ENCODE measurements at regions not wholly inside any gene's neighbourhood (a gene's known extent, or its start where the extent isn't known, plus 50 kb on each side); places are given as distances from the start of the nearest gene placed in this dataset.

DNA sequence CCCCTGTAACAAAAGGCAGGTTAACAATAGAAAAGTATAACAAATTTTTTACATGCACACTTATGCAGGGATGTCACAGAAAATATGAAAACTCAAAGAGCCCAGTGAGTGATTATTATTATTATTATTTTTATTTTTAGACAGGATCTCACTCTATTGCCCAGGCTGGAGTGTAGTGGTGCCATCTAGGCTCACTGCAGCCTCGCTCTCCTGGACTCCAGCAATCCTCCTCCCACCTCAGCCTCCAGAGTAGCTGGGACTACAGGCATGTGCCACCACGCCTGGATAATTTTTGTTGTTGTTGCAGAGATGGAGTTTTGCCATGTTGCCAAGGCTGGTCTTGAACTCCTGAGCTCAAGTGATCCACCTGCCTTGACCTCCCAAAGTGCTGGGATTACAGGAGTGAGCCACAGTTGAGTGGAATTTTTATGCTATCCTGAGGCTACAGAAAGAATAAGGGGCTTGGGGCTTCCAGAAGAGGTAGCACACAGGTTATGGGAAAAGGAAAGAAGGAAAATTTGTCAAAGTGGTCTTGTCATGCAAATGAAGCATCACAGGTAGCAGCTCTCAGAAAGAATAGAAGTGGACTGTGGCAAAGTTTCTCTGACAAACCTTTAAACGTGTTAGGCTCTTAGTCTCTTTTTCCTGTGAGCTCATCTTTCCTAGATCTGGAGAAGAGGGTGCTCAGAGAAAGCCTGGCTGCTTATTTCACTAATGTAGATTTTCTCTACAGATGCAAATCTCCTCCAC, 87.7 kb upstream of the LSM14A start:
- H3K4me2 ChIP-seq, result peak overlapping the region; percentile 36; the same call in 1 of the 2 replicates
- peak; percentile 51 for ATAC-seq

More for the DNA sequence above, 87.7 kb upstream of the LSM14A start:
- Mint-ChIP-seq H3K27me3 (ENCODE audit: insufficient read depth, low read depth, poor library complexity) (peaks cover 9% of the 10 kb centered on the region), H3K27ac (peak overlapping the region; percentile 57), H3K9me3 (peaks cover 12% of the 10 kb centered on the region; the same call in 2 of the 3 replicates), H3K4me3 (0 out of 3 replicates have a peak overlapping the region, but pooled peaks have one; percentile 6), H3K36me3 (ENCODE audit: low read depth) (peaks cover 6% of the 10 kb centered on the region), H3K4me1 (peaks cover 30% of the 10 kb centered on the region)
- Histone ChIP-seq H3F3A (replicated peaks; ENCODE audit: low read depth) (peaks cover 9% of the 10 kb centered on the region; the same call in 1 of the 2 replicates), H3K27me3 (ENCODE audit: insufficient read depth) (no peaks in the 10 kb centered on the region), H3K36me3 (ENCODE audit: insufficient read depth) (no peaks in the 10 kb centered on the region), H3K4me1 (ENCODE audit: insufficient read depth) (peaks cover 33% of the 10 kb centered on the region), H3K27ac (ENCODE audit: low read depth) (peak overlapping the region; percentile 53), H4K20me1 (replicated peaks; ENCODE audit: insufficient read depth) (no peaks in the 10 kb centered on the region), H3K79me2 (replicated peaks; ENCODE audit: insufficient read depth) (no peaks in the 10 kb centered on the region), H3K9me2 (ENCODE audit: insufficient read depth) (peaks cover 3% of the 10 kb centered on the region; the same call in 1 of the 2 replicates), H2AFZ (no peak overlapping the region), H3K4me3 (no peak overlapping the region)
- TF ChIP-seq POLR2AphosphoS5 (IDR thresholded peaks at IDR 0.05; ENCODE audit: low read depth) (no peak), STAT1 (IDR thresholded peaks at IDR 0.05; ENCODE audit: unreplicated experiment) (no peak), ZNF114 (CRISPR knock-in tag; IDR thresholded peaks at IDR 0.05) (no peak), NANOG (IDR thresholded peaks at IDR 0.05; ENCODE audit: borderline replicate concordance) (no peak), ZNF331 (CRISPR knock-in tag; IDR thresholded peaks at IDR 0.05; ENCODE audit: low read depth) (no peak), EZH2phosphoT487 (IDR thresholded peaks at IDR 0.05; ENCODE audit: unreplicated experiment) (no peak), JUNB (IDR thresholded peaks at IDR 0.05; ENCODE audit: unreplicated experiment) (no peak), EZH2 (IDR thresholded peaks at IDR 0.05; ENCODE audit: low read depth, unreplicated experiment) (no peak), CREB1 (CRISPR knock-in tag; IDR thresholded peaks at IDR 0.05; ENCODE audit: low read depth) (no peak)
- TF ChIP-seq, protein P1, sequence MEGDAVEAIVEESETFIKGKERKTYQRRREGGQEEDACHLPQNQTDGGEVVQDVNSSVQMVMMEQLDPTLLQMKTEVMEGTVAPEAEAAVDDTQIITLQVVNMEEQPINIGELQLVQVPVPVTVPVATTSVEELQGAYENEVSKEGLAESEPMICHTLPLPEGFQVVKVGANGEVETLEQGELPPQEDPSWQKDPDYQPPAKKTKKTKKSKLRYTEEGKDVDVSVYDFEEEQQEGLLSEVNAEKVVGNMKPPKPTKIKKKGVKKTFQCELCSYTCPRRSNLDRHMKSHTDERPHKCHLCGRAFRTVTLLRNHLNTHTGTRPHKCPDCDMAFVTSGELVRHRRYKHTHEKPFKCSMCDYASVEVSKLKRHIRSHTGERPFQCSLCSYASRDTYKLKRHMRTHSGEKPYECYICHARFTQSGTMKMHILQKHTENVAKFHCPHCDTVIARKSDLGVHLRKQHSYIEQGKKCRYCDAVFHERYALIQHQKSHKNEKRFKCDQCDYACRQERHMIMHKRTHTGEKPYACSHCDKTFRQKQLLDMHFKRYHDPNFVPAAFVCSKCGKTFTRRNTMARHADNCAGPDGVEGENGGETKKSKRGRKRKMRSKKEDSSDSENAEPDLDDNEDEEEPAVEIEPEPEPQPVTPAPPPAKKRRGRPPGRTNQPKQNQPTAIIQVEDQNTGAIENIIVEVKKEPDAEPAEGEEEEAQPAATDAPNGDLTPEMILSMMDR (conservative IDR thresholded peaks at IDR 0.05; ENCODE audit: low read depth in 2 of 2), result no peak
- TF ChIP-seq, protein P2, sequence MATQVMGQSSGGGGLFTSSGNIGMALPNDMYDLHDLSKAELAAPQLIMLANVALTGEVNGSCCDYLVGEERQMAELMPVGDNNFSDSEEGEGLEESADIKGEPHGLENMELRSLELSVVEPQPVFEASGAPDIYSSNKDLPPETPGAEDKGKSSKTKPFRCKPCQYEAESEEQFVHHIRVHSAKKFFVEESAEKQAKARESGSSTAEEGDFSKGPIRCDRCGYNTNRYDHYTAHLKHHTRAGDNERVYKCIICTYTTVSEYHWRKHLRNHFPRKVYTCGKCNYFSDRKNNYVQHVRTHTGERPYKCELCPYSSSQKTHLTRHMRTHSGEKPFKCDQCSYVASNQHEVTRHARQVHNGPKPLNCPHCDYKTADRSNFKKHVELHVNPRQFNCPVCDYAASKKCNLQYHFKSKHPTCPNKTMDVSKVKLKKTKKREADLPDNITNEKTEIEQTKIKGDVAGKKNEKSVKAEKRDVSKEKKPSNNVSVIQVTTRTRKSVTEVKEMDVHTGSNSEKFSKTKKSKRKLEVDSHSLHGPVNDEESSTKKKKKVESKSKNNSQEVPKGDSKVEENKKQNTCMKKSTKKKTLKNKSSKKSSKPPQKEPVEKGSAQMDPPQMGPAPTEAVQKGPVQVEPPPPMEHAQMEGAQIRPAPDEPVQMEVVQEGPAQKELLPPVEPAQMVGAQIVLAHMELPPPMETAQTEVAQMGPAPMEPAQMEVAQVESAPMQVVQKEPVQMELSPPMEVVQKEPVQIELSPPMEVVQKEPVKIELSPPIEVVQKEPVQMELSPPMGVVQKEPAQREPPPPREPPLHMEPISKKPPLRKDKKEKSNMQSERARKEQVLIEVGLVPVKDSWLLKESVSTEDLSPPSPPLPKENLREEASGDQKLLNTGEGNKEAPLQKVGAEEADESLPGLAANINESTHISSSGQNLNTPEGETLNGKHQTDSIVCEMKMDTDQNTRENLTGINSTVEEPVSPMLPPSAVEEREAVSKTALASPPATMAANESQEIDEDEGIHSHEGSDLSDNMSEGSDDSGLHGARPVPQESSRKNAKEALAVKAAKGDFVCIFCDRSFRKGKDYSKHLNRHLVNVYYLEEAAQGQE (IDR thresholded peaks at IDR 0.05; ENCODE audit: unreplicated experiment), result no peak
- TF ChIP-seq, protein P3, sequence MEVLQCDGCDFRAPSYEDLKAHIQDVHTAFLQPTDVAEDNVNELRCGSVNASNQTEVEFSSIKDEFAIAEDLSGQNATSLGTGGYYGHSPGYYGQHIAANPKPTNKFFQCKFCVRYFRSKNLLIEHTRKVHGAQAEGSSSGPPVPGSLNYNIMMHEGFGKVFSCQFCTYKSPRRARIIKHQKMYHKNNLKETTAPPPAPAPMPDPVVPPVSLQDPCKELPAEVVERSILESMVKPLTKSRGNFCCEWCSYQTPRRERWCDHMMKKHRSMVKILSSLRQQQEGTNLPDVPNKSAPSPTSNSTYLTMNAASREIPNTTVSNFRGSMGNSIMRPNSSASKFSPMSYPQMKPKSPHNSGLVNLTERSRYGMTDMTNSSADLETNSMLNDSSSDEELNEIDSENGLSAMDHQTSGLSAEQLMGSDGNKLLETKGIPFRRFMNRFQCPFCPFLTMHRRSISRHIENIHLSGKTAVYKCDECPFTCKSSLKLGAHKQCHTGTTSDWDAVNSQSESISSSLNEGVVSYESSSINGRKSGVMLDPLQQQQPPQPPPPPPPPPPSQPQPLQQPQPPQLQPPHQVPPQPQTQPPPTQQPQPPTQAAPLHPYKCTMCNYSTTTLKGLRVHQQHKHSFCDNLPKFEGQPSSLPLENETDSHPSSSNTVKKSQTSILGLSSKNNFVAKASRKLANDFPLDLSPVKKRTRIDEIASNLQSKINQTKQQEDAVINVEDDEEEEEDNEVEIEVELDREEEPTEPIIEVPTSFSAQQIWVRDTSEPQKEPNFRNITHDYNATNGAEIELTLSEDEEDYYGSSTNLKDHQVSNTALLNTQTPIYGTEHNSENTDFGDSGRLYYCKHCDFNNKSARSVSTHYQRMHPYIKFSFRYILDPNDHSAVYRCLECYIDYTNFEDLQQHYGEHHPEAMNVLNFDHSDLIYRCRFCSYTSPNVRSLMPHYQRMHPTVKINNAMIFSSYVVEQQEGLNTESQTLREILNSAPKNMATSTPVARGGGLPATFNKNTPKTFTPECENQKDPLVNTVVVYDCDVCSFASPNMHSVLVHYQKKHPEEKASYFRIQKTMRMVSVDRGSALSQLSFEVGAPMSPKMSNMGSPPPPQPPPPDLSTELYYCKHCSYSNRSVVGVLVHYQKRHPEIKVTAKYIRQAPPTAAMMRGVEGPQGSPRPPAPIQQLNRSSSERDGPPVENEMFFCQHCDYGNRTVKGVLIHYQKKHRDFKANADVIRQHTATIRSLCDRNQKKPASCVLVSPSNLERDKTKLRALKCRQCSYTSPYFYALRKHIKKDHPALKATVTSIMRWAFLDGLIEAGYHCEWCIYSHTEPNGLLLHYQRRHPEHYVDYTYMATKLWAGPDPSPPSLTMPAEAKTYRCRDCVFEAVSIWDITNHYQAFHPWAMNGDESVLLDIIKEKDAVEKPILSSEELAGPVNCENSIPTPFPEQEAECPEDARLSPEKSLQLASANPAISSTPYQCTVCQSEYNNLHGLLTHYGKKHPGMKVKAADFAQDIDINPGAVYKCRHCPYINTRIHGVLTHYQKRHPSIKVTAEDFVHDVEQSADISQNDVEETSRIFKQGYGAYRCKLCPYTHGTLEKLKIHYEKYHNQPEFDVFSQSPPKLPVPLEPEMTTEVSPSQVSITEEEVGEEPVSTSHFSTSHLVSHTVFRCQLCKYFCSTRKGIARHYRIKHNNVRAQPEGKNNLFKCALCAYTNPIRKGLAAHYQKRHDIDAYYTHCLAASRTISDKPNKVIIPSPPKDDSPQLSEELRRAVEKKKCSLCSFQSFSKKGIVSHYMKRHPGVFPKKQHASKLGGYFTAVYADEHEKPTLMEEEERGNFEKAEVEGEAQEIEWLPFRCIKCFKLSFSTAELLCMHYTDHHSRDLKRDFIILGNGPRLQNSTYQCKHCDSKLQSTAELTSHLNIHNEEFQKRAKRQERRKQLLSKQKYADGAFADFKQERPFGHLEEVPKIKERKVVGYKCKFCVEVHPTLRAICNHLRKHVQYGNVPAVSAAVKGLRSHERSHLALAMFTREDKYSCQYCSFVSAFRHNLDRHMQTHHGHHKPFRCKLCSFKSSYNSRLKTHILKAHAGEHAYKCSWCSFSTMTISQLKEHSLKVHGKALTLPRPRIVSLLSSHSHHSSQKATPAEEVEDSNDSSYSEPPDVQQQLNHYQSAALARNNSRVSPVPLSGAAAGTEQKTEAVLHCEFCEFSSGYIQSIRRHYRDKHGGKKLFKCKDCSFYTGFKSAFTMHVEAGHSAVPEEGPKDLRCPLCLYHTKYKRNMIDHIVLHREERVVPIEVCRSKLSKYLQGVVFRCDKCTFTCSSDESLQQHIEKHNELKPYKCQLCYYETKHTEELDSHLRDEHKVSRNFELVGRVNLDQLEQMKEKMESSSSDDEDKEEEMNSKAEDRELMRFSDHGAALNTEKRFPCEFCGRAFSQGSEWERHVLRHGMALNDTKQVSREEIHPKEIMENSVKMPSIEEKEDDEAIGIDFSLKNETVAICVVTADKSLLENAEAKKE (CRISPR knock-in tag; IDR thresholded peaks at IDR 0.05), result no peak
- TF ChIP-seq, protein P4, sequence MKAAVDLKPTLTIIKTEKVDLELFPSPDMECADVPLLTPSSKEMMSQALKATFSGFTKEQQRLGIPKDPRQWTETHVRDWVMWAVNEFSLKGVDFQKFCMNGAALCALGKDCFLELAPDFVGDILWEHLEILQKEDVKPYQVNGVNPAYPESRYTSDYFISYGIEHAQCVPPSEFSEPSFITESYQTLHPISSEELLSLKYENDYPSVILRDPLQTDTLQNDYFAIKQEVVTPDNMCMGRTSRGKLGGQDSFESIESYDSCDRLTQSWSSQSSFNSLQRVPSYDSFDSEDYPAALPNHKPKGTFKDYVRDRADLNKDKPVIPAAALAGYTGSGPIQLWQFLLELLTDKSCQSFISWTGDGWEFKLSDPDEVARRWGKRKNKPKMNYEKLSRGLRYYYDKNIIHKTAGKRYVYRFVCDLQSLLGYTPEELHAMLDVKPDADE (IDR thresholded peaks at IDR 0.05), result no peak
- peak; percentile 52 for DNase-seq (ENCODE audit: low spot score)

Data from GM23338 (cell line).